Common myeloid progenitor, CD34-positive (primary cell): ENCODE measurements at regions not wholly inside any gene's neighbourhood (a gene's known extent, or its start where the extent isn't known, plus 50 kb on each side); places are given as distances from the start of the nearest gene placed in this dataset.

Experiments
- CTCF ChIA-PET: fragments of 350-600 bp; sonication (Branson Sonifier 250); formaldehyde crosslinking; loops from one replicate; lab custom pipeline; 2021; ENCODE audit warnings: antibody characterized with exemption; lab: Charles Lee
- POLR2A ChIA-PET: fragments of 350-600 bp; sonication (Branson Sonifier 250); formaldehyde crosslinking; loops from one replicate; lab custom pipeline; 2021; ENCODE audit warnings: antibody characterized with exemption; lab: Charles Lee
- DNase-seq, 3 donors: peaks; one replicate each; pipeline versions ENCODE4 v3.0.0 to v3.0.0-alpha.2; 2013
- H3K27ac ChIP-seq, 2 experiments: 1 replicate in 1 of 2; 2 replicates in 1 of 2; pipeline ENCODE4 v1.7.0; 2013; ENCODE audit warnings: inconsistent platforms in 2 of 2, low read length in 2 of 2, mild to moderate bottlenecking in 2 of 2, low read depth in 1 of 2, moderate library complexity in 1 of 2; ENCODE audit not compliant: severe bottlenecking in 2 of 2, insufficient read depth in 1 of 2, poor library complexity in 1 of 2
- H3K27me3 ChIP-seq, 5 experiments: replicated peaks in 2 of 5; 1 replicate in 3 of 5; 2 replicates in 2 of 5; pipeline versions ENCODE4 v1.6.1 to v1.7.0; 2013; ENCODE audit warnings: low read length in 4 of 5, mild to moderate bottlenecking in 2 of 5, moderate library complexity in 2 of 5, inconsistent platforms in 1 of 5; ENCODE audit not compliant: insufficient read depth in 5 of 5, control insufficient read depth in 4 of 5
- H3K36me3 ChIP-seq, 4 experiments: 1 replicate in 2 of 4; 2 replicates in 2 of 4; pipeline versions ENCODE4 v1.6.1 to v1.7.0; 2013; ENCODE audit warnings: low read length in 3 of 4, control low read depth in 1 of 4, mild to moderate bottlenecking in 1 of 4; ENCODE audit not compliant: control insufficient read depth in 4 of 4, insufficient read depth in 4 of 4
- H3K4me1 ChIP-seq, 4 experiments: 1 replicate in 3 of 4; 2 replicates in 1 of 4; pipeline versions ENCODE4 v1.6.1 to v1.7.1; 2013; ENCODE audit warnings: low read length in 3 of 4, mild to moderate bottlenecking in 3 of 4, control low read depth in 1 of 4, inconsistent platforms in 1 of 4, moderate library complexity in 1 of 4; ENCODE audit not compliant: control insufficient read depth in 4 of 4, insufficient read depth in 4 of 4; ENCODE audit errors: control extremely low read depth in 1 of 4
- H3K4me3 ChIP-seq, 7 experiments: 1 replicate in 4 of 7; 2 replicates in 3 of 7; pipeline versions ENCODE4 v1.5.1 to v1.7.0; 2013; ENCODE audit warnings: mild to moderate bottlenecking in 7 of 7, low read length in 6 of 7, moderate library complexity in 6 of 7, inconsistent platforms in 2 of 7, low read depth in 2 of 7, control low read depth in 1 of 7; ENCODE audit not compliant: insufficient read depth in 4 of 7, control insufficient read depth in 1 of 7; ENCODE audit errors: extremely low read depth in 1 of 7
- H3K9me3 ChIP-seq, 5 experiments: 1 replicate in 4 of 5; 2 replicates in 1 of 5; pipeline versions ENCODE4 v1.6.1 to v1.7.1; 2013; ENCODE audit warnings: low read length in 4 of 5, mild to moderate bottlenecking in 2 of 5, inconsistent platforms in 1 of 5, low read depth in 1 of 5, moderate library complexity in 1 of 5; ENCODE audit not compliant: control insufficient read depth in 4 of 5, insufficient read depth in 2 of 5; ENCODE audit errors: control extremely low read depth in 1 of 5
- WGBS: methylation state at CpG from one replicate; pipeline ENCODE4 v1.1.5; 2013; ENCODE audit not compliant: insufficient coverage; 5-methylcytosine and 5-hydroxymethylcytosine counted together

- POLR2A ChIA-PET: no interaction called here
- Histone ChIP-seq H3K9me3 (no peaks in the 10 kb centered on the region), H3K27ac (no peak overlapping the region), H3K4me1 (no peaks in the 10 kb centered on the region), H3K27me3 (no peaks in the 10 kb centered on the region), H3K4me3 (no peak overlapping the region), H3K36me3 (no peaks in the 10 kb centered on the region)
- 98% methylated on average over 4 of the region's 5 CpGs for WGBS
- CTCF ChIA-PET: no interaction called here
- no peak for DNase-seq
Observed at GRCh38 chr9:80382211-80382891, 810.6 kb downstream of the TLE4 start.

GRCh38 chr9:80380301-80380700, 808.5 kb downstream of the TLE4 start:
- H3K9me3 ChIP-seq: no peaks in the 10 kb centered on the region
- POLR2A ChIA-PET: no interaction called here

GRCh38 chr9:80378669-80379293, 807.0 kb downstream of the TLE4 start:
- no peaks in the 10 kb centered on the region for H3K27me3 ChIP-seq
- CTCF ChIA-PET: no interaction called here
- DNase-seq: no peak
- H3K9me3 ChIP-seq: no peaks in the 10 kb centered on the region
- H3K4me1 ChIP-seq: no peaks in the 10 kb centered on the region
- POLR2A ChIA-PET: no interaction called here
- WGBS: no CpG with 5 or more reads among the region's 5 CpGs
- no peak overlapping the region for H3K4me3 ChIP-seq
- H3K27ac ChIP-seq: no peak overlapping the region
- no peaks in the 10 kb centered on the region for H3K36me3 ChIP-seq

More at GRCh38 chr9:80380301-80380700, 808.5 kb downstream of the TLE4 start:
- CTCF ChIA-PET: no interaction called here
- Histone ChIP-seq H3K27me3 (no peaks in the 10 kb centered on the region), H3K27ac (no peak overlapping the region), H3K36me3 (no peaks in the 10 kb centered on the region), H3K4me3 (no peak overlapping the region), H3K4me1 (no peaks in the 10 kb centered on the region)
- no peak for DNase-seq
- WGBS: 97% methylated on average over 4 of the region's 4 CpGs

GRCh38 chr9:80376180-80376579, 804.4 kb downstream of the TLE4 start:
- H3K36me3 ChIP-seq: no peaks in the 10 kb centered on the region
- H3K27ac ChIP-seq: no peak overlapping the region
- no peaks in the 10 kb centered on the region for H3K27me3 ChIP-seq
- CTCF ChIA-PET: no interaction called here
- POLR2A ChIA-PET: no interaction called here
- no peak overlapping the region for H3K4me3 ChIP-seq
- no peaks in the 10 kb centered on the region for H3K9me3 ChIP-seq
- DNase-seq: no peak
- no peaks in the 10 kb centered on the region for H3K4me1 ChIP-seq
- WGBS: 100% methylated on average over 1 of the region's 3 CpGs

- no CpG with 5 or more reads among the region's 1 CpG for whole genome bisulfite sequencing
- Histone ChIP-seq H3K36me3 (no peaks in the 10 kb centered on the region), H3K27ac (no peak overlapping the region), H3K9me3 (no peaks in the 10 kb centered on the region), H3K4me3 (no peak overlapping the region), H3K27me3 (no peaks in the 10 kb centered on the region), H3K4me1 (no peaks in the 10 kb centered on the region)
- ChIA-PET POLR2A (no interaction called here), CTCF (no interaction called here)
- DNase-seq: no peak
Observed at GRCh38 chr9:80375477-80375876, 803.7 kb downstream of the TLE4 start.

- 100% methylated on average over 1 of the region's 2 CpGs for WGBS
- CTCF ChIA-PET: no interaction called here
- Histone ChIP-seq H3K9me3 (no peaks in the 10 kb centered on the region), H3K27ac (no peak overlapping the region), H3K27me3 (no peaks in the 10 kb centered on the region), H3K4me1 (no peaks in the 10 kb centered on the region), H3K4me3 (no peak overlapping the region), H3K36me3 (no peaks in the 10 kb centered on the region)
- no peak for DNase-seq
- POLR2A ChIA-PET: no interaction called here
Observed at GRCh38 chr9:80369641-80370040, 797.9 kb downstream of the TLE4 start.

- Histone ChIP-seq H3K36me3 (no peaks in the 10 kb centered on the region), H3K4me3 (no peak overlapping the region), H3K9me3 (peaks cover 0 to 1% (median 0%) of the 10 kb centered on the region in 5 experiments), H3K27ac (no peak overlapping the region), H3K4me1 (no peaks in the 10 kb centered on the region), H3K27me3 (no peaks in the 10 kb centered on the region)
- POLR2A ChIA-PET: no interaction called here
- 90% methylated on average over 2 of the region's 2 CpGs for WGBS
- no peak for DNase-seq
- CTCF ChIA-PET: no interaction called here
Observed at GRCh38 chr9:80366626-80367025, 794.9 kb downstream of the TLE4 start.
